ENCODE measurements at regions not wholly inside any gene's neighbourhood (a gene's known extent, or its start where the extent isn't known, plus 50 kb on each side); places are given as distances from the start of the nearest gene placed in this dataset.

GRCh38 chr16:87086575-87086974 is 230.6 kb downstream of the C16orf95 start:
- TF ChIP-seq CTCF (IDR thresholded peaks at IDR 0.05) (no peak), EP300 (IDR thresholded peaks at IDR 0.05) (no peak)

Data from ovary (tissue), 3 donors.